Uterus (tissue), 2 donors: ENCODE measurements at regions not wholly inside any gene's neighbourhood (a gene's known extent, or its start where the extent isn't known, plus 50 kb on each side); places are given as distances from the start of the nearest gene placed in this dataset.

Source experiments
- CTCF ChIP-seq, 4 experiments: fragments of 200-600 bp in 2 of 4; fragments of 450-650 bp in 2 of 4; sonication (generic) in 2 of 4; IDR thresholded peaks; one replicate each; pipeline ENCODE4 v1.5.1; 2016 to 2019; ENCODE audit warnings: antibody characterized with exemption in 4 of 4, mild to moderate bottlenecking in 2 of 4, moderate library complexity in 1 of 4
- POLR2A ChIP-seq, 2 donors: fragments of 450-650 bp; IDR thresholded peaks; one replicate each; pipeline ENCODE4 v1.6.1; 2016; ENCODE audit warnings: antibody characterized with exemption in 2 of 2, mild to moderate bottlenecking in 1 of 2, moderate library complexity in 1 of 2

GRCh38 chr6:78533426-78533825, 333.9 kb upstream of the IRAK1BP1 start:
- TF ChIP-seq CTCF (IDR thresholded peaks at IDR 0.05) = no peak
- no peak for TF ChIP-seq POLR2A (IDR thresholded peaks at IDR 0.05)
